Effector CD8-positive, alpha-beta T cell (primary cell): ENCODE measurements at regions not wholly inside any gene's neighbourhood (a gene's known extent, or its start where the extent isn't known, plus 50 kb on each side); places are given as distances from the start of the nearest gene placed in this dataset.

ENCODE experiments used
- DNase-seq: peaks from one replicate; lab custom pipeline; 2025; lab: John Stamatoyannopoulos, UW

DNA sequence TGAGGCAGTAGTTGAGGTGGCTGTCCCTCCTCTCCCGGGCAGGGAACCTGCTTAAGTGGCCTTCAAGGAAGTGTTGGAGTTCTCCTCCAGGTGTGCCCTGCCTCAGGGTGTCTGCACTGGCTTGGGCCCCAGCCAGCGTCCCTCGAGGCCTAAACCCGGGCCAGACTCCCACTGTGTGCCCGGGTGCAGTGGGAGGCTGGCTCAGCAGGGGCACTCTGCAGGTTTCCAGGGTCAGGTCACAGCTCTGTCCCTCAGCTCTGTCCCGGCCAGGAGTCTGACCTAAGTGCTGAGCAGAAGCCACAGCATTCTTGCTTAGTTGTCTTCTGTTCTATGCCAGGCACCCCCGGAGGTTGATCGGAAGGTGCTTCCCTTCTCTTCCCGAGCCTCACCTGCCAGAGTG, 69.0 kb upstream of the OTOS start:
- DNase-seq: no peak

- DNase-seq: no peak
Measured at GRCh38 chr2:240210198-240210965, 69.9 kb upstream of the OTOS start.

DNA sequence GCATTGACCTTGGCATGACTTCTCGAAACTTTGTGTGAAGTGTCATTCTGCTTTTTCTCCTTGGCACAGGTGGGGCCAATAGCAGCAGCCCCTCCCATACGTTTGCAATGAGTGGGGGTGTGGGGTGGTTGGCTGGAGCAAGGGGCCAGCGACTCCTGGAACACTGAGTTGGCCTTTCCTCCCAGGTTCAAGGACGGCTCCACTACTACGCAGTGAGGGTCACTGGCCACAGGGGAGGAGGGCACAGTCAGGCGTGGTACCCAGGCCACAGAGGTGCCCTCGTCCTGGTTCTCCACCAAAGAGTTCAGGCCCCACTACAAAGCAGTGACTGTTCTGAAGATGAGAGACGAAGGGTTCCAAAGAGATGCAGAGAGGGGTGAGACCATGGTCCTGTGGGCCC, 70.6 kb upstream of the OTOS start:
- DNase-seq: no peak

- DNase-seq: no peak
Measured at GRCh38 chr2:240211598-240212424, 71.4 kb upstream of the OTOS start.

- DNase-seq: no peak
Measured at GRCh38 chr2:240212425-240213225, 72.2 kb upstream of the OTOS start.

GRCh38 chr2:240213226-240213475, 72.7 kb upstream of the OTOS start:
- DNase-seq: no peak

- DNase-seq: no peak
Measured at GRCh38 chr2:240213476-240214421, 73.3 kb upstream of the OTOS start.

- no peak for DNase-seq
Measured at GRCh38 chr2:240214790-240215675, 74.6 kb upstream of the OTOS start.

GRCh38 chr2:240215676-240216051, 75.2 kb upstream of the OTOS start:
- DNase-seq: no peak

- no peak for DNase-seq
Measured at GRCh38 chr2:240216167-240216566, 75.7 kb upstream of the OTOS start.

DNA sequence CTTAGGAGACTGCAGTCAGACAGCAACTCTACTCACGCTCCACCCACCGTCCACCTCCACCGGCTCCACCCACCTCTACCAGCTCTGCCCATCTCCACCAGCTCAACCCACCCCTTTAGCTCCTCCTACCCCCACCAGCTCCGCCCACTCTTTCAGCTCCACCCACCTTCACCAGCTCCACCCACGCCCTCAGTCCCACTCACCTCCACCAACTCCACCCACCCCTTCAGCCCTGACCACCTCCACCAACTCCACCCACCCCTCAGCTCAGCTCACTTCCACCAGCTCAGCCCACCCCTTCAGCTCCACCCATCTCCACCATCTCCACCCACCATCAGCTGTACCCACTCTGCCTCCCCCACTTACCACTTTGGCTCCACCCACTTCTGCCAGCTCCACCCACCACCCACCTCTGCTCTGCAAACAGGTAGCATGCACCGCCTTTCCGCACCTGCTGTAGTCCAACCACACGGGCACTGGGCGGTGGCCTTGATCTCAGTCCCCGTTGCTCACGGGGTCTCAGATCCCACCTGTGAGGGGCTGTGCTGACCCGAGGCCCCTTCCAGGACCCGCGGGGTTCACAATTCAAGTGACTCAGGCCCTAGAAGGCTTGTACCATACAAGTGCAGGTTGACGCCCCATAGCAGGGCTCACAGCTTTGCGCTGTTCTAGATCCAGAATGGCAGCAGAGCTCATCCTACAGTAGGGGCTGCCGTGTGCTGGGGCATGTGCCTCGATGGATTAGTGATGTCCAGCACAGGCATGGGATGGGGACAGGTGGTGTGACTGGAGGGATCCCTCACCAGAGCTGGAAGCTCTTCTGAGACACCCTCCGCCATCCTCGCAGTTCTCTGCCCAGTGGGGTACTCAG, 77.2 kb upstream of the OTOS start:
- DNase-seq: no peak

GRCh38 chr2:240219208-240219890, 78.9 kb upstream of the OTOS start:
- DNase-seq: no peak

DNA sequence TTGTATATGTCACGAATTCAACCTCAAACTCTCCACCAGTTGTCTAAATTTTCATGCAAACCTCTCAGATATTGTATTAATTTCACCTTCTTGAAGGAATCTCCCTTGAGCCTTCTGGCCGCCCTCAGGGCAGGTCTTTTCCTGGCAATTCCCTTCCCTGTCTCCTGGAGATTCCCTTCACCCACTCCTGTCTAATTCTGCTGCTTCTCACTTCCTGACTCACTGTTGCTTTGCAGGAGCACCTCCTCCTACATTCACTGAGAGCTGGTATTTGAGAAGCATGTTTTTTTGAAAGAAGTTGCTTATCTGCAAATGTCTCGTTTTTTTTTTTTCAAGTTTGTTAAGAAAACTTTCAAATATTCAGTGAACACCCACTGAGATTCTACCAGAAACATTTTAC, 79.9 kb upstream of the OTOS start:
- DNase-seq: no peak

DNA sequence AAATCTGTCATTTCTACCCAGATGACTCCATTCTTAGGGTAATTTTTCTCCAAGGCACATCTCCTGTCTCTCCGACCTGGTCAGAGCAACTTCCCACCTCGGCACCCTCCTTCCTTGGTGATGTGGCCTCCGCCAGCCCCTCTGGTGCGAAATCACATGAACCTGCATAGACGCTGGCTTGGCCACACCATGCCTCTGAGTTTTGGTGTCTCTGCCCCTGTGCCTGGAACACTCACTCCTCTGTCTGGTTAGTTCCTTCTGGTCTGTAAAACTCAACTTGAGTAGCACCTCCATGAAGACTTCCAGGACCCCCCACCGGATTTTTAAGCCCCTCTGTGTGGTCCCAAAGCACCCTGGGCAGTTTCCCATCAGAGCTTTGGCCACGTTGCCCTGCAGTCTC, 83.2 kb upstream of the OTOS start:
- no peak for DNase-seq

DNA sequence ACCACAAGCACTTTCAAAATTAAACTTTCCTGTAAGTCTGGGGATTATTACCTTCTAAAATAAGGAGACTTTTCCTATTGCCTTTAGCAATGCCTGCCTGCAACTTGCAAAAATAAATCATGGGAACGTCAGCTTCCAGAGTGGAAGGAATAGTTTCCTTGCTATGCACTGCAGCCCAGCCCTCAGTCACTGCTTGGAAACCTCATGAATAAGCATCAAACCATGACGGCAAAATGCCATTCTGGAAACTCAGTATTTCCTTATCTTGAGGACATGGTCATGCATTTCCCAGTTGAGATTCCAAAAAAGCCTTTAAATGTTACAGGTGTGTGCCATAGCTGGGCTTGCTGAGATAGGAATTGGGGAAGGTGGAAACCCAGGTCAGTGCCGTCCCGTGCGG, 84.2 kb upstream of the OTOS start:
- no peak for DNase-seq

DNA sequence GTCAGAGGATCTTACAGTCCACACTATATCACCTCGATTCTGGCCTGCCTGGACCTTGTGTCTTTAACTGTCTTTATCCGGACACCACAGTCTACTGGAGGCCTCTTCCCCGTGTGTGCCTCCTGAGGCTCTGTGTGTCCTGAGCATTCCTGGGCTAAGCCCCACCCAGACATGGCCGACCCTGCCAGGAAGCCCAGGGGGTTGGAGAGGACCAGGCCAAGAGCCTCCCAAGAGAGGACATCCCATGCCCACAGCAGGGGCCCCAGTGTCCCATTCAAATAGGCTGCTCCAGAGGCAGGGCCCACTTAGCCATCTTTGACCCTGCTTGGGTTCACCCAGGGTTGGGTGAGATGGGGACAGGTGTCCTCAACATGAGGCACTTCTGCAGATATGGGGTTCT, 84.7 kb upstream of the OTOS start:
- DNase-seq: no peak

DNA sequence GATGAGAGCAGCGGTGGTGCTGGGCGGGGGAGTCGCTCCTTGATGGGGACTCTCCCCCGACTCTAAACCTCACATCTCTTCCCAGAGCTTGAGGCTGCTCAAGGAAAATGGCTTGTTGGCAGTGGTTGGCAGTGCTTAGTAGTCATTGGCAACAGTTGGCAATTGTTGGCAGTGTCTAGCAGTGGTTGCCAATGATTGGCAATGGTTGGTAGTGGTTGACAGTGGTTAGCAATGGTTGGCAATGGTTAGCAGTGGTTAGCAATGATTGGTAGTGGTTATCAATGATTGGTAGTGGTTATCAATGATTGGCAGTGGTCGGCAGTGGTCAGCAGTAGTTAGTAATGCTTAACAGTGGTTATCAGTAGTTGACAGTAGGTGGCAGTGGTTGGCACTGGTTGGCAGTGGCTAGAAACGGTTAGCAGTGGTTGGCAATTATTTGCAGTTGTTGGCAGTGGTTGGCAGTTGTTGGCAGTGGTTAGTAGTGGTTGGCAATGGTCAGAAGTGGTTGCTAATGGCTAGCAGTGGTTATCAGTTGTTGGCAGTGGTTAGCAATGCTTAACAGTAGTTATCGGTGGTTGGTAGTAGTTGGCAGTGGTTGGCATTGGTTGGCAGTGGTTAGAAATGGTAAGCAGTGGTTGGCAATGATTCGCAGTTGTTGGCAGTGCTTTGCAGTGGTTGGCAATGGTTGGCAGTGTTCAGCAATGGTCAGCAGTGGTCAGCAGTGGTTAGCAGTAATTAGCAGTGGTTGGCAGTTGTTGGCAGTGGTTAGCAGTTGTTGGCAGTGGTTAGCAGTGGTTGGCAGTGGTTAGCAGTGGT, 85.4 kb upstream of the OTOS start:
- no peak for DNase-seq
